ENCODE measurements at regions not wholly inside any gene's neighbourhood (a gene's known extent, or its start where the extent isn't known, plus 50 kb on each side); places are given as distances from the start of the nearest gene placed in this dataset.

DNA sequence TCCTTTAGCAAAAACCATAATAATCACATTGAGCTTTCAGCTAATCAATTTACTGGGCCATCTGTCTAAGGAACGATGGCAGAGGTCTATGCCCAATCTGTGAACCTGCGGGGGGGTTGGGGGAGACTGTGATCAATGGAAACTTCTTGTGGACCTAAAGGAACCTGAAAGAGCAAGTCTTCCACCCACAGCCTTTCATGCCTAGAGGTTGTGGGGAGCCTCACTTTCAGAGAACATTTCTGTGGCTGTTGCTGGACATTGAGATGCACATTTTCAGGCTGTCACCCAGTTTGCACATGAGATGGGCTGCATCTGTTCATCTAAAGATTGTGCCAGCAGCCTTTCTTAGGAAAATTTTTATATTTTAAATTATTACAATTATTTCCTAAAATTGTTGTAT is 310.0 kb upstream of the SPTLC3 start:
- no peak for DNase-seq
- no peaks in the 10 kb centered on the region for H3K9me3 ChIP-seq (ENCODE audit: control extremely low read depth in 1 of 5, control insufficient read depth in 4 of 5, insufficient read depth in 2 of 5, low read depth in 1 of 5, low read length in 4 of 5)
- WGBS (ENCODE audit: insufficient coverage) = 88% methylated on average over 1 of the region's 2 CpGs

DNA sequence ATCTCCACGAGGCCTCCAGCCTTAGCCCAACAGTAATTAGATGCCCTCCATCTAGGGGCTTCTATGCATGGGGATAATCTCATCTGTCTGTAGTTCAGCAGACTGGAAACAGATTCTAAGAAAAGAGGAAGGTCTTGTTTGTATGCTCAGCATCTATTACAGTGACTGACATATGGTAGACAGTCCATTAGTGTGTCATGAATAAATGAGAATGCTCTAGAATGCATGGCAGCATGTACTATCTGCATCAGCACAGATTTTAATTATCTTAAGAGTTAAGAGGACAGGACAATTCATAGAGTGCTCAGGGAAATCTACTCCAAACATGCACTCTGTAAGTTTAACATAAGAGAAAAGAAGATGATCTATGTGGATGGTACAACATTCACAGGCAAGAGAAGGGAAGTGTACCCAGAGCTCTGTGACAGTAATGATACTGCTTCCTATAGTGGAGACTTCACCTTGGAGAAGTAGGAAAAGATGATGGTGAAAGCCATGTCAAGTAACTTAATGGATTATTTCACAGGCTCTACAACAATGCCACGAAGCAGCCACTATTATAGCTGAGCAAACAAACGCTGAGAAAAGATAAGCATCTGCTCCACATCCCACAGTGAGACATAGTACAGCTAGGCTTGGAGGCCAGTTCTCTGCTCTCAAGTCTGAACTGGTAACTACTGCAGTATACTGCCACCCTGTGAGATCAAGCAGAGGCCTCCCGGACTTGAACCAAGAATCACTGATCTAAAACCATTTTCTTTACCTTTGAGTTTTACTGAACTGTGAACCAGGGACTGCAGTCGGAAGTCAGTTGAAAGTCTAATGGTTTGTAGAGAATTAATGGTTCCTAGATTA is 309.2 kb upstream of the SPTLC3 start:
- Histone ChIP-seq H3K4me1 (ENCODE audit: control extremely low read depth in 1 of 4, control insufficient read depth in 4 of 4, insufficient read depth in 4 of 4, low read length in 3 of 4) (no peaks in the 10 kb centered on the region), H3K27ac (ENCODE audit: insufficient read depth in 1 of 2, low read depth in 1 of 2, low read length in 2 of 2, poor library complexity in 1 of 2, severe bottlenecking in 2 of 2) (no peak overlapping the region), H3K27me3 (replicated peaks in 2 of 5; ENCODE audit: control insufficient read depth in 4 of 5, insufficient read depth in 5 of 5, low read length in 4 of 5) (no peaks in the 10 kb centered on the region), H3K9me3 (ENCODE audit: control extremely low read depth in 1 of 5, control insufficient read depth in 4 of 5, insufficient read depth in 2 of 5, low read depth in 1 of 5, low read length in 4 of 5) (no peaks in the 10 kb centered on the region), H3K36me3 (ENCODE audit: control insufficient read depth in 4 of 4, insufficient read depth in 4 of 4, low read length in 3 of 4) (no peaks in the 10 kb centered on the region), H3K4me3 (ENCODE audit: control insufficient read depth in 1 of 7, extremely low read depth in 1 of 7, insufficient read depth in 4 of 7, low read depth in 2 of 7, low read length in 6 of 7) (no peak overlapping the region)
- CTCF ChIA-PET = no interaction called here
- POLR2A ChIA-PET = no interaction called here
- WGBS (ENCODE audit: insufficient coverage) = 50% methylated on average over 4 of the region's 5 CpGs
- no peak for DNase-seq

More for the DNA sequence above, 310.0 kb upstream of the SPTLC3 start:
- no peaks in the 10 kb centered on the region for H3K27me3 ChIP-seq (replicated peaks in 2 of 5; ENCODE audit: control insufficient read depth in 4 of 5, insufficient read depth in 5 of 5, low read length in 4 of 5)
- POLR2A ChIA-PET = no interaction called here
- no peaks in the 10 kb centered on the region for H3K36me3 ChIP-seq (ENCODE audit: control insufficient read depth in 4 of 4, insufficient read depth in 4 of 4, low read length in 3 of 4)
- no peak overlapping the region for H3K4me3 ChIP-seq (ENCODE audit: control insufficient read depth in 1 of 7, extremely low read depth in 1 of 7, insufficient read depth in 4 of 7, low read depth in 2 of 7, low read length in 6 of 7)
- CTCF ChIA-PET = no interaction called here
- no peaks in the 10 kb centered on the region for H3K4me1 ChIP-seq (ENCODE audit: control extremely low read depth in 1 of 4, control insufficient read depth in 4 of 4, insufficient read depth in 4 of 4, low read length in 3 of 4)
- H3K27ac ChIP-seq (ENCODE audit: insufficient read depth in 1 of 2, low read depth in 1 of 2, low read length in 2 of 2, poor library complexity in 1 of 2, severe bottlenecking in 2 of 2) = no peak overlapping the region

DNA sequence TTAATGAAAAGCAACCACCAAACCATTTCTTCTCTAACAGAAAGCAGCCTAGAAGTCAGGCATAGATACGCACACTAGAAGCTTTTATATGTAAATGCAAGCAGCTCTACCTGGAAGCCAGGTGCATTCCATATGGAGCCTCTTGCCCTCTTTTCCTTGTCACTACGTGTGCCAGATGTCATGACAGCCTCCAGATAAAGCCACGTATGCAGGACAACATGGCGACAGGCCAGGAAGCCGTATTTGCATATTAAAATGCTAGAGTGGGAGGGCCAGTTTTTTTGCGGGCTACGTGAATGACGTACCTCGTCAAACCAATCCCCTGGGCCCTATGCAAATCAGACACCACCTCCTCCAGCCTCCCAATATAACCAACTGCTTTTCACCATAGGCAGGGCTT is 308.1 kb upstream of the SPTLC3 start:
- H3K9me3 ChIP-seq (ENCODE audit: control extremely low read depth in 1 of 5, control insufficient read depth in 4 of 5, insufficient read depth in 2 of 5, low read depth in 1 of 5, low read length in 4 of 5) = no peaks in the 10 kb centered on the region
- H3K27ac ChIP-seq (ENCODE audit: insufficient read depth in 1 of 2, low read depth in 1 of 2, low read length in 2 of 2, poor library complexity in 1 of 2, severe bottlenecking in 2 of 2) = no peak overlapping the region
- CTCF ChIA-PET = no interaction called here
- H3K36me3 ChIP-seq (ENCODE audit: control insufficient read depth in 4 of 4, insufficient read depth in 4 of 4, low read length in 3 of 4) = no peaks in the 10 kb centered on the region
- no peak overlapping the region for H3K4me3 ChIP-seq (ENCODE audit: control insufficient read depth in 1 of 7, extremely low read depth in 1 of 7, insufficient read depth in 4 of 7, low read depth in 2 of 7, low read length in 6 of 7)
- H3K27me3 ChIP-seq (replicated peaks in 2 of 5; ENCODE audit: control insufficient read depth in 4 of 5, insufficient read depth in 5 of 5, low read length in 4 of 5) = no peaks in the 10 kb centered on the region
- WGBS (ENCODE audit: insufficient coverage) = 98% methylated on average over 7 of the region's 9 CpGs
- no peaks in the 10 kb centered on the region for H3K4me1 ChIP-seq (ENCODE audit: control extremely low read depth in 1 of 4, control insufficient read depth in 4 of 4, insufficient read depth in 4 of 4, low read length in 3 of 4)
- no peak for DNase-seq
- POLR2A ChIA-PET = no interaction called here

DNA sequence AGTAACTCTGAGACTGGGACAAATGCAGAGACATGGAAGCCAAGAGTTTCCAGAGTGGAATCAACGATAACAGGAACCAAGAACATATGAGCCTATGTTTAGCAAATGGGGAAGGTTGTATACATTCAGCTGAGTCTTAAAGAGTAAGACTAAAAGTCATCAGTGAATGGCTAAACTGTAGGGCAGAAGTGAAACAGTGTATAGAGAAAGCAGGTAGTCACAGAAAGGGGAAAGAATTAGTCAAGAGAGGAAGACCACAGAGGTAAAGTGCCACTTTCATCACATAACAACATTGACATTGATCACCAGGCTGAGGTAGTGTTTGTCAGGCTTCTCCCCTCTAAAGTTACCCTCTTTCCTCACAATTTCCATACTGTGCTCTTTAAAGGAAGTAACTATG is 306.5 kb upstream of the SPTLC3 start:
- CTCF ChIA-PET = no interaction called here
- H3K9me3 ChIP-seq (ENCODE audit: control extremely low read depth in 1 of 5, control insufficient read depth in 4 of 5, insufficient read depth in 2 of 5, low read depth in 1 of 5, low read length in 4 of 5) = no peaks in the 10 kb centered on the region
- H3K27me3 ChIP-seq (replicated peaks in 2 of 5; ENCODE audit: control insufficient read depth in 4 of 5, insufficient read depth in 5 of 5, low read length in 4 of 5) = no peaks in the 10 kb centered on the region
- no peaks in the 10 kb centered on the region for H3K36me3 ChIP-seq (ENCODE audit: control insufficient read depth in 4 of 4, insufficient read depth in 4 of 4, low read length in 3 of 4)
- H3K4me1 ChIP-seq (ENCODE audit: control extremely low read depth in 1 of 4, control insufficient read depth in 4 of 4, insufficient read depth in 4 of 4, low read length in 3 of 4) = no peaks in the 10 kb centered on the region
- no peak overlapping the region for H3K27ac ChIP-seq (ENCODE audit: insufficient read depth in 1 of 2, low read depth in 1 of 2, low read length in 2 of 2, poor library complexity in 1 of 2, severe bottlenecking in 2 of 2)
- POLR2A ChIA-PET = no interaction called here
- H3K4me3 ChIP-seq (ENCODE audit: control insufficient read depth in 1 of 7, extremely low read depth in 1 of 7, insufficient read depth in 4 of 7, low read depth in 2 of 7, low read length in 6 of 7) = no peak overlapping the region
- WGBS (ENCODE audit: insufficient coverage) = 88% methylated on average over 1 of the region's 1 CpG
- DNase-seq = no peak

DNA sequence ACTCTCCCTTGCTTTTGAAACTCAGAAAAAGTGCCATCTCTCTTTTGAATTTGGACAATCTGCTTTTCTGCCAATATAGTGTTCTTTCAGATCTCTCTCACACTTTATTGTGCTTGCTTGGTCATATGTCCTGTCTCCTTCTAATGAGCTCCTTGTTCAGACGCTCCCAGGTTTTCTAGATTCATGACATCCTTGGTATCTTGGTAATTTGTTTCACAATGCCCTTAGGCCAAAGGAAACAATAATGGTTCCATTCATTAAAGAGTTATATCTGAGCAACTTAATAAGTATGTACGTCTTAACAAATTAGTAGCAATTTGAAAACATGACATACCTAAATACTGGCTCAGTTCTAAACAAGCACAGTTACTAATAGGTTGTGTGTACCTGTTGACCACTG is 293.4 kb upstream of the SPTLC3 start:
- POLR2A ChIA-PET = no interaction called here
- no peak overlapping the region for H3K4me3 ChIP-seq (ENCODE audit: control insufficient read depth in 1 of 7, extremely low read depth in 1 of 7, insufficient read depth in 4 of 7, low read depth in 2 of 7, low read length in 6 of 7)
- no peaks in the 10 kb centered on the region for H3K27me3 ChIP-seq (replicated peaks in 2 of 5; ENCODE audit: control insufficient read depth in 4 of 5, insufficient read depth in 5 of 5, low read length in 4 of 5)
- H3K4me1 ChIP-seq (ENCODE audit: control extremely low read depth in 1 of 4, control insufficient read depth in 4 of 4, insufficient read depth in 4 of 4, low read length in 3 of 4) = no peaks in the 10 kb centered on the region
- WGBS (ENCODE audit: insufficient coverage) = no CpG with 5 or more reads among the region's 2 CpGs
- H3K36me3 ChIP-seq (ENCODE audit: control insufficient read depth in 4 of 4, insufficient read depth in 4 of 4, low read length in 3 of 4) = no peaks in the 10 kb centered on the region
- H3K27ac ChIP-seq (ENCODE audit: insufficient read depth in 1 of 2, low read depth in 1 of 2, low read length in 2 of 2, poor library complexity in 1 of 2, severe bottlenecking in 2 of 2) = no peak overlapping the region
- CTCF ChIA-PET = no interaction called here
- no peaks in the 10 kb centered on the region for H3K9me3 ChIP-seq (ENCODE audit: control extremely low read depth in 1 of 5, control insufficient read depth in 4 of 5, insufficient read depth in 2 of 5, low read depth in 1 of 5, low read length in 4 of 5)
- DNase-seq = no peak

DNA sequence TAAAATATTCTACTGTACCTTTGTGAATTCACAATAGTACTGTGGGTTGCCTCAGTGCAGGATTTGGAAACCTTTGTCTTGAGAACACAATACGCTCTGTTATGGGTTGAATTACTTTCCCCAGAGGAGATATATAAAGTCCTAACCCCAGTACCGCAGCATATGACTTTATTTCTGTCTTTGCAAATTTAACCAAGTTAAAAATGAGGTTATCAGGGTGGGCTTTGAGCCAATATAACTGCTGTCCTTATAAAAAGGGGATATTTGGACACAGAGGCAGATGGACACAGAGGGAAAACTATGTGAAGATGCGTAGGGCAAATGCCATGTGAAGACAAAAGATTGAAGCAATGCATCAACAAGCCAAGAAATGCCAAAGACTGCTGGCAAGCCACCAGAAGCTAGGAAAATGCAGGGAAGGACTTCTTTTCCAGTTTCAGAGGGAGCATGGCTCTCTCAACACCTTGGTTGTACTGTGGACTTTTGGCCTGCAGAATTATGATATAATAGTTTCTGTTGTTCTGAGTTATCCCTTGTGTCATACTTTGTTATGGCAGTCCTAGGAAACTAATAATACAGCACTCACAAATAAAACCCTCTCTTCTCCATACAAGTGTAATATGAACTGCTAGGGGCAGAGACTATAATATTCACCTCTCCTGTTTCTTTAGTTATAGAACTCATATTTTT is 292.6 kb upstream of the SPTLC3 start:
- DNase-seq = no peak
- WGBS (ENCODE audit: insufficient coverage) = 100% methylated on average over 1 of the region's 3 CpGs
- Histone ChIP-seq H3K27me3 (replicated peaks in 2 of 5; ENCODE audit: control insufficient read depth in 4 of 5, insufficient read depth in 5 of 5, low read length in 4 of 5) (no peaks in the 10 kb centered on the region), H3K4me3 (ENCODE audit: control insufficient read depth in 1 of 7, extremely low read depth in 1 of 7, insufficient read depth in 4 of 7, low read depth in 2 of 7, low read length in 6 of 7) (no peak overlapping the region), H3K27ac (ENCODE audit: insufficient read depth in 1 of 2, low read depth in 1 of 2, low read length in 2 of 2, poor library complexity in 1 of 2, severe bottlenecking in 2 of 2) (no peak overlapping the region), H3K9me3 (ENCODE audit: control extremely low read depth in 1 of 5, control insufficient read depth in 4 of 5, insufficient read depth in 2 of 5, low read depth in 1 of 5, low read length in 4 of 5) (no peaks in the 10 kb centered on the region), H3K4me1 (ENCODE audit: control extremely low read depth in 1 of 4, control insufficient read depth in 4 of 4, insufficient read depth in 4 of 4, low read length in 3 of 4) (no peaks in the 10 kb centered on the region), H3K36me3 (ENCODE audit: control insufficient read depth in 4 of 4, insufficient read depth in 4 of 4, low read length in 3 of 4) (no peaks in the 10 kb centered on the region)
- CTCF ChIA-PET = no interaction called here
- POLR2A ChIA-PET = no interaction called here

DNA sequence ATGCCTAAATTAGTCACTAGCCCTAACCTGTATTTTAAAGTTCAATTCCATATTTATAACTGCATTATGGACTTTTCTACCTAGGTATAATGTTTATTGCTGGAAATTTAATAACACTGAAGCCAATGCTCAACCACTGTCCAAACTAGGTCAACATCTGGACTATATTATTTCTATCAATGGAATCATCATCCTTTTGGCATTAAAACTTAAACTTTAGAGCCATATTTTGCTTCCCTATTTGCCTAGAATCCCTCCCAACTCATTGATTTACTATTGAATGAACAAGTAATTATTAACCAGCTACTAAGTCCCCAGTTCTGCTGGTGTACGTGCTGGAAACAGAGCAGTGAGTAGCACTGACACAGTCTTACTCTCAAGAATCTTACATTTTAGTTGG is 291.7 kb upstream of the SPTLC3 start:
- ChIA-PET POLR2A (no interaction called here), CTCF (no interaction called here)
- Histone ChIP-seq H3K36me3 (ENCODE audit: control insufficient read depth in 4 of 4, insufficient read depth in 4 of 4, low read length in 3 of 4) (no peaks in the 10 kb centered on the region), H3K4me1 (ENCODE audit: control extremely low read depth in 1 of 4, control insufficient read depth in 4 of 4, insufficient read depth in 4 of 4, low read length in 3 of 4) (no peaks in the 10 kb centered on the region), H3K9me3 (ENCODE audit: control extremely low read depth in 1 of 5, control insufficient read depth in 4 of 5, insufficient read depth in 2 of 5, low read depth in 1 of 5, low read length in 4 of 5) (no peaks in the 10 kb centered on the region), H3K4me3 (ENCODE audit: control insufficient read depth in 1 of 7, extremely low read depth in 1 of 7, insufficient read depth in 4 of 7, low read depth in 2 of 7, low read length in 6 of 7) (no peak overlapping the region), H3K27me3 (replicated peaks in 2 of 5; ENCODE audit: control insufficient read depth in 4 of 5, insufficient read depth in 5 of 5, low read length in 4 of 5) (no peaks in the 10 kb centered on the region), H3K27ac (ENCODE audit: insufficient read depth in 1 of 2, low read depth in 1 of 2, low read length in 2 of 2, poor library complexity in 1 of 2, severe bottlenecking in 2 of 2) (no peak overlapping the region)
- no CpG with 5 or more reads among the region's 1 CpG for WGBS (ENCODE audit: insufficient coverage)
- DNase-seq = no peak
